ENCODE measurements at regions not wholly inside any gene's neighbourhood (a gene's known extent, or its start where the extent isn't known, plus 50 kb on each side); places are given as distances from the start of the nearest gene placed in this dataset.

DNA sequence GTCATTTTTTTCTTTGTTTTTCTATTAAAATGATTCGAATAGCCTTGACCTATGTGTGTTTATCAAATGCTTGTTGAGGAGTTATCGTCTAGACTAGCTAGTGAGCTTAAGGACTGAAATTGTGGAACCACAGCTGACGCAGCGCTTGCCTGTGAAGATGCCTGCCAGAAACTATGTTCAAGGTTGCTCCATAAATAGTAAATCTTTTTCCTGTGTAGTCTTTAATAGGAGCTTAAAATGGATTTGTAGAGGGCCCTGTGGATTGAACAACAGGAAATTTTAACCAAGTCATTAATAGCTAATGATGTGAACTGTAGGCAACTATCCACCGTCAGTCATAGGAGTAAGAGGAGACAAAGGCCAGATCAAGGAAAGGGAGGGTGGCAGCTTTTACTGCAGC lies 145.1 kb downstream of the GNAI1 start:
- Histone ChIP-seq H3K27me3 (ENCODE audit: control insufficient read depth in 1 of 2, insufficient read depth in 2 of 2, low read length in 2 of 2) (no peaks in the 10 kb centered on the region), H3K36me3 (ENCODE audit: control insufficient read depth in 1 of 2, insufficient read depth in 2 of 2, low read length in 2 of 2) (no peaks in the 10 kb centered on the region), H3K9ac (ENCODE audit: low read depth in 1 of 2, low read length in 2 of 2) (no peak overlapping the region), H3K4me3 (ENCODE audit: low read depth in 1 of 2, low read length in 2 of 2) (no peak overlapping the region), H3K27ac (ENCODE audit: low read depth, low read length) (no peak overlapping the region), H3K9me3 (ENCODE audit: control insufficient read depth in 1 of 2, low read length in 2 of 2) (no peaks in the 10 kb centered on the region), H3K4me1 (ENCODE audit: control insufficient read depth in 1 of 2, insufficient read depth in 2 of 2, low read length in 2 of 2) (peaks cover 19 to 40% of the 10 kb centered on the region in 2 donors)

DNA sequence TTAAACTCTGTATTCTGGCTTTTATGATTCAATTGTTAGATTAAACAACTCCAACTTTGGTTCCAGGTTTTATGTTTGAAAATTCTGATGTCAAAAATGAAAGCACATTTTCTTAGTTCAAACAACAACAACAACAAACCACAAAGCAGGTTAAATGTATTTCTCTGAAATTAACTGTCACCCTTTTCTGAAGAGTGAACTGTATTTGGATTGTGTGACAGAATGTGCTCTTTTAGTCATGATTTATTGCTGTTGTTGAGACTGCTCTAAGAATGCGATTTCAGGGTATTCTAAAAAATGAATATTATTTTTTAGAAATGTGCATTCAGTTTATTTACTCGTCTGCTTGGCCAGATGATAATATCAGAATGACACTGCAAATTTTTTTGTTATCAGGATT lies 144.1 kb downstream of the GNAI1 start:
- no peak overlapping the region for H3K9ac ChIP-seq (ENCODE audit: low read depth in 1 of 2, low read length in 2 of 2)
- H3K36me3 ChIP-seq (ENCODE audit: control insufficient read depth in 1 of 2, insufficient read depth in 2 of 2, low read length in 2 of 2), result no peaks in the 10 kb centered on the region
- H3K4me1 ChIP-seq (ENCODE audit: control insufficient read depth in 1 of 2, insufficient read depth in 2 of 2, low read length in 2 of 2), result peaks cover 22 to 40% of the 10 kb centered on the region in 2 donors
- no peak overlapping the region for H3K27ac ChIP-seq (ENCODE audit: low read depth, low read length)
- H3K4me3 ChIP-seq (ENCODE audit: low read depth in 1 of 2, low read length in 2 of 2), result no peak overlapping the region
- H3K9me3 ChIP-seq (ENCODE audit: control insufficient read depth in 1 of 2, low read length in 2 of 2), result no peaks in the 10 kb centered on the region
- no peaks in the 10 kb centered on the region for H3K27me3 ChIP-seq (ENCODE audit: control insufficient read depth in 1 of 2, insufficient read depth in 2 of 2, low read length in 2 of 2)

DNA sequence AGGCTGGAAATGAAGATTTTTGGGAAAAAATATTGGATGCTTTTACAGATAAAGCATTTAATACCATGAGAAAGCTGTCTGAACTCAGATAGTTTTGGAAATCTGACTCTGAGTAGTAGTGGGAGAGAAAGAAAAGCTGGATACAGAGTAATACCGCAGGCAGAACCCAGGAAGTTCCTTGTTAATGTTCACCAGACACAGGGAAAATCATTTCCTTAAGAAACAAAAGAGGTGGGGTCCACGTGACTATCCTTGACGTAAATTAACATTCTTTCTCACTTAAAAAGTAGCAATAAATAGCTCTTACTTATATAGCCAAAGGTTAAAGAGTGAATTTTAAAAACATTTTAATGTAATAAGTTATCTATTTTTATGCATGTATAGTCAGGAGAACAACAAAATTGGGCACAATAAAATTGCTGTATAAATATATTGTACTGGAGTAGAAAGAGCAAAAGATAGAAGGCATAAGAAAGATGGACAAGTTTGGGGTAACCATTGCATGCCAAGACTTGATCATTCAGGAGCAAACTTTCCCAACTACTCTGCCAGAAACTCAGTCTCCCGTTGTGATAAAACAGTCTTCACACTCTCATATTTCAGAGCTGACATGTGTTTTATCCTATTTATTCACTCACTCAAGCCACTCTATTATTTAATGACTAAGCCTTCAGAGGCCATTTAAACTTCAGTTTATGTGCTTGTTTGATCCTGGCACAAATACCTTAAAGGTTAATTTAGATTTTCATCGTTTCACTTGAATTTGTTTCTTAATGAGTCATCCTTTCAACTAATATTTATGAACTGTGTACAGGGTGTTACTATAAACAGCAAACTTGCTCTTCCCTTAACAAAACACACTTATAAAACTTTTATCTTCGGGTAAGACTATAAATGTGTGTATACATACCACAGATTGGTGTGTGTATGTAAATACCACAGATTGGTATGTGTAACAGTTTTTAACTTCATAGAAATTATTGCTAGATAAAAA lies 143.1 kb downstream of the GNAI1 start:
- H3K4me3 ChIP-seq (ENCODE audit: low read depth in 1 of 2, low read length in 2 of 2), result no peak overlapping the region
- H3K9ac ChIP-seq (ENCODE audit: low read depth in 1 of 2, low read length in 2 of 2), result no peak overlapping the region
- no peaks in the 10 kb centered on the region for H3K9me3 ChIP-seq (ENCODE audit: control insufficient read depth in 1 of 2, low read length in 2 of 2)
- peaks cover 22 to 40% of the 10 kb centered on the region in 2 donors for H3K4me1 ChIP-seq (ENCODE audit: control insufficient read depth in 1 of 2, insufficient read depth in 2 of 2, low read length in 2 of 2)
- H3K36me3 ChIP-seq (ENCODE audit: control insufficient read depth in 1 of 2, insufficient read depth in 2 of 2, low read length in 2 of 2), result no peaks in the 10 kb centered on the region
- no peaks in the 10 kb centered on the region for H3K27me3 ChIP-seq (ENCODE audit: control insufficient read depth in 1 of 2, insufficient read depth in 2 of 2, low read length in 2 of 2)
- H3K27ac ChIP-seq (ENCODE audit: low read depth, low read length), result no peak overlapping the region
